ENCODE measurements at regions not wholly inside any gene's neighbourhood (a gene's known extent, or its start where the extent isn't known, plus 50 kb on each side); places are given as distances from the start of the nearest gene placed in this dataset.

GRCh38 chr7:69517985-69518704 is 80.1 kb upstream of the AUTS2 start:
- TF ChIP-seq CTCF (IDR thresholded peaks at IDR 0.05; ENCODE audit: unreplicated experiment), result no peak
- Mint-ChIP-seq H3K36me3 (ENCODE audit: low read depth, unreplicated experiment) (no peaks in the 10 kb centered on the region), H3K4me1 (ENCODE audit: unreplicated experiment) (peaks cover 20% of the 10 kb centered on the region), H3K9me3 (ENCODE audit: unreplicated experiment) (no peaks in the 10 kb centered on the region), H3K4me3 (ENCODE audit: unreplicated experiment) (no peak overlapping the region), H3K27me3 (ENCODE audit: unreplicated experiment) (peaks cover 3% of the 10 kb centered on the region), H3K27ac (ENCODE audit: unreplicated experiment) (no peak overlapping the region)
- no peak for DNase-seq (ENCODE audit: low spot score)

DNA sequence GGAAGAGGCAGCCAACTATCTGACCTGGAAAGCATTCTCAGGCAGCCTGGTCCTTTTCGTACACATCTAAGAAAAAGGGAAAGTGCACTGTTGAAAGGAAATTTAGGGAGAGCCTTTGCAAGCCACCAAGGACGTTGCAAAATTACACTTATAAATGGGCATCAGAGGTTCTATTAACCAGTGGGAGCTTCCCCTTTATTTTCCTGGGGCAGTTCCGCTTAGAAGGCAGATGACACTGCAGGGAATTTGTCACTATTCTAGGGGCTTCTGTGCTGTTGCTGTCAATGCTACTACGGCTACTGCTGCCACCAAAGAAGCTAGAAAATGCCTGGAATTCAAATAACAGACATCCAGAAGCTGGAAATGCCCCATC is 79.6 kb upstream of the AUTS2 start:
- Mint-ChIP-seq H3K27me3 (ENCODE audit: unreplicated experiment) (peaks cover 3% of the 10 kb centered on the region), H3K9me3 (ENCODE audit: unreplicated experiment) (no peaks in the 10 kb centered on the region), H3K27ac (ENCODE audit: unreplicated experiment) (no peak overlapping the region), H3K4me3 (ENCODE audit: unreplicated experiment) (no peak overlapping the region), H3K36me3 (ENCODE audit: low read depth, unreplicated experiment) (no peaks in the 10 kb centered on the region), H3K4me1 (ENCODE audit: unreplicated experiment) (peaks cover 20% of the 10 kb centered on the region)
- no peak for DNase-seq (ENCODE audit: low spot score)
- no peak for TF ChIP-seq CTCF (IDR thresholded peaks at IDR 0.05; ENCODE audit: unreplicated experiment)

DNA sequence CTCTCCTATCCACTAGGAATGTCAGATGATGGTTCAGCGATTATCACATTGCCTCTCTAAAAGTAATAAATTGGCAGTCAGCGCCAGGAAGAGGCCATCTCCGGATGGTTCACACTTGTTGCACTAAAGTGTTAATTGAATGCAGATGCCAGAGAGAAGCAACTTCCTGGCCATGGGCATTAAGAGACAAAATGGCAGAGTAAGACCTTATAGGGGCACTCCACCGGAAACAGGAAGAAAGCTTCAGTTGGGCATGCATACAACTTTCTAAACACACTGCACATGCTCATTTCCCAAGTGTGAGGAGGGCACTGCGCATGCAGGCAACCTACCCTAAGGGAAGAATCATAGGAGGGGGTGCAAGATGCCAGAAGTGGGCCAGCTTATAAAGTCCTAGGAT is 71.7 kb upstream of the AUTS2 start:
- H3K4me3 Mint-ChIP-seq (ENCODE audit: unreplicated experiment), result no peak overlapping the region

DNA sequence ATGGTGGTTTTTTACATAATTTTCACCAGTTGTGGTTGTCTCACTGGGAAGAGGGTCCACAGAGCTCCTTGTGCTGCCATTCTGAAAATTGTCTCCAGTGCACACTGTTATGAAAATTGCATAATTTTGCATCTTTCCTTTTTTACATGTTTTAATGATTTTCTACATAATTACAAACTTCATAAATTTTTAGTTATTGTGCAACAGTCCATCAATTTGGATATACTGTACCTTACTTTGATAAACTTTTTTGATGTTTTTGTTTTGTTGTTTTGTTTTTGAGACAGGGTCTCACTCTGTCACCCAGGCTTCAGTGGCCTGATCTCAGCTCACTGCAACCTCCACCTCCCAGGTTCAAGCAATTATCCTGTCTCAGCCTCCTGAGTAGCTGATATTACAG is 70.6 kb upstream of the AUTS2 start:
- Mint-ChIP-seq H3K4me1 (ENCODE audit: unreplicated experiment) (peaks cover 5% of the 10 kb centered on the region), H3K9me3 (ENCODE audit: unreplicated experiment) (no peaks in the 10 kb centered on the region), H3K4me3 (ENCODE audit: unreplicated experiment) (no peak overlapping the region), H3K36me3 (ENCODE audit: low read depth, unreplicated experiment) (no peaks in the 10 kb centered on the region), H3K27ac (ENCODE audit: unreplicated experiment) (no peak overlapping the region), H3K27me3 (ENCODE audit: unreplicated experiment) (no peaks in the 10 kb centered on the region)
- no peak for DNase-seq (ENCODE audit: low spot score)
- no peak for TF ChIP-seq CTCF (IDR thresholded peaks at IDR 0.05; ENCODE audit: unreplicated experiment)

More for the DNA sequence above, 71.7 kb upstream of the AUTS2 start:
- no peak for TF ChIP-seq CTCF (IDR thresholded peaks at IDR 0.05; ENCODE audit: unreplicated experiment)
- H3K36me3 Mint-ChIP-seq (ENCODE audit: low read depth, unreplicated experiment), result no peaks in the 10 kb centered on the region
- H3K27me3 Mint-ChIP-seq (ENCODE audit: unreplicated experiment), result no peaks in the 10 kb centered on the region
- peaks cover 4% of the 10 kb centered on the region for H3K4me1 Mint-ChIP-seq (ENCODE audit: unreplicated experiment)
- H3K9me3 Mint-ChIP-seq (ENCODE audit: unreplicated experiment), result no peaks in the 10 kb centered on the region
- no peak overlapping the region for H3K27ac Mint-ChIP-seq (ENCODE audit: unreplicated experiment)
- no peak for DNase-seq (ENCODE audit: low spot score)

GRCh38 chr7:69531050-69531449 is 67.2 kb upstream of the AUTS2 start:
- no peak for TF ChIP-seq CTCF (IDR thresholded peaks at IDR 0.05; ENCODE audit: unreplicated experiment)
- no peaks in the 10 kb centered on the region for H3K9me3 Mint-ChIP-seq (ENCODE audit: unreplicated experiment)
- DNase-seq (ENCODE audit: low spot score), result no peak
- H3K27me3 Mint-ChIP-seq (ENCODE audit: unreplicated experiment), result no peaks in the 10 kb centered on the region
- no peaks in the 10 kb centered on the region for H3K36me3 Mint-ChIP-seq (ENCODE audit: low read depth, unreplicated experiment)
- H3K4me1 Mint-ChIP-seq (ENCODE audit: unreplicated experiment), result peaks cover 23% of the 10 kb centered on the region
- no peak overlapping the region for H3K27ac Mint-ChIP-seq (ENCODE audit: unreplicated experiment)
- H3K4me3 Mint-ChIP-seq (ENCODE audit: unreplicated experiment), result no peak overlapping the region
